ENCODE measurements at regions not wholly inside any gene's neighbourhood (a gene's known extent, or its start where the extent isn't known, plus 50 kb on each side); places are given as distances from the start of the nearest gene placed in this dataset.
"Not testable (repeated sequence)": the region's sequence is repeated elsewhere in the genome, so short reads cannot be mapped to it uniquely, and the experiment has no call there.

- no peaks in the 10 kb centered on the region for H3K4me1 ChIP-seq (ENCODE audit: control insufficient read depth, insufficient read depth, low read length)
- H3K36me3 ChIP-seq (ENCODE audit: control insufficient read depth in 2 of 2, insufficient read depth in 1 of 2, low read length in 2 of 2), result peaks cover 0 to 10% of the 10 kb centered on the region in 2 experiments; a peak in 1 of 3 replicates
- no peaks in the 10 kb centered on the region for H3K9me3 ChIP-seq (ENCODE audit: control insufficient read depth, insufficient read depth, low read depth, low read length)
- no peak overlapping the region for H3K27ac ChIP-seq (ENCODE audit: extremely low read depth, low read depth, low read length)
- no peak overlapping the region for H3K4me3 ChIP-seq (ENCODE audit: low read depth, low read length)
- TF ChIP-seq ZFP37 (tag by site-specific recombination; IDR thresholded peaks at IDR 0.05) (no peak), ZNF248 (tag by site-specific recombination; IDR thresholded peaks at IDR 0.05) (no peak), ZNF791 (tag by site-specific recombination; IDR thresholded peaks at IDR 0.05) (no peak), TRIM28 (IDR thresholded peaks at IDR 0.05; ENCODE audit: borderline replicate concordance, low read length) (no peak), SP7 (tag by site-specific recombination; IDR thresholded peaks at IDR 0.05) (peak; percentile 26; the same call in 1 of the 2 replicates), KLF10 (tag by site-specific recombination; IDR thresholded peaks at IDR 0.05) (no peak), WT1 (tag by site-specific recombination; IDR thresholded peaks at IDR 0.05) (no peak), ZBTB7A (tag by site-specific recombination; IDR thresholded peaks at IDR 0.05; ENCODE audit: low read depth) (no peak)
- ChIA-PET CTCF (no interaction called here), POLR2A (no interaction called here)
These were observed 82.8 kb upstream of the ZNF536 start for GRCh38 chr19:30289336-30289735.

GRCh38 chr19:30290805-30291204 lies 81.4 kb upstream of the ZNF536 start:
- POLR2A ChIA-PET; H3K4me3 ChIP-seq (ENCODE audit: low read depth, low read length); H3K4me1 ChIP-seq (ENCODE audit: control insufficient read depth, insufficient read depth, low read length); H3K27ac ChIP-seq (ENCODE audit: extremely low read depth, low read depth, low read length); H3K9me3 ChIP-seq (ENCODE audit: control insufficient read depth, insufficient read depth, low read depth, low read length); H3K36me3 ChIP-seq (ENCODE audit: control insufficient read depth in 2 of 2, insufficient read depth in 1 of 2, low read length in 2 of 2): not testable (repeated sequence)
- CTCF ChIA-PET, result interaction anchor here (0.7 kb wide), 1 partner anchor 9 kb away, joined by 3 read pairs; no protein-coding TSS in a partner anchor
- TF ChIP-seq ZNF280D (tag by site-specific recombination; IDR thresholded peaks at IDR 0.05), result peak; percentile 93
- TF ChIP-seq, protein P1, sequence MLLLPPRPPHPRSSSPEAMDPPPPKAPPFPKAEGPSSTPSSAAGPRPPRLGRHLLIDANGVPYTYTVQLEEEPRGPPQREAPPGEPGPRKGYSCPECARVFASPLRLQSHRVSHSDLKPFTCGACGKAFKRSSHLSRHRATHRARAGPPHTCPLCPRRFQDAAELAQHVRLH (tag by site-specific recombination; IDR thresholded peaks at IDR 0.05), result peak; percentile 83
- TF ChIP-seq ZNF146 (tag by site-specific recombination; IDR thresholded peaks at IDR 0.05), result peak; percentile 100

GRCh38 chr19:30293051-30293785 lies 79.0 kb upstream of the ZNF536 start:
- no peak overlapping the region for H3K27ac ChIP-seq (ENCODE audit: extremely low read depth, low read depth, low read length)
- ChIA-PET POLR2A (no interaction called here), CTCF (interaction anchor here (0.7 kb wide), 1 partner anchor 54 kb away, joined by 4 read pairs; no protein-coding TSS in a partner anchor)
- peaks cover 6% of the 10 kb centered on the region for H3K4me1 ChIP-seq (ENCODE audit: control insufficient read depth, insufficient read depth, low read length)
- H3K9me3 ChIP-seq (ENCODE audit: control insufficient read depth, insufficient read depth, low read depth, low read length), result no peaks in the 10 kb centered on the region
- peaks cover 0 to 10% of the 10 kb centered on the region in 2 experiments; a peak in 1 of 3 replicates for H3K36me3 ChIP-seq (ENCODE audit: control insufficient read depth in 2 of 2, insufficient read depth in 1 of 2, low read length in 2 of 2)
- TF ChIP-seq, protein P2, sequence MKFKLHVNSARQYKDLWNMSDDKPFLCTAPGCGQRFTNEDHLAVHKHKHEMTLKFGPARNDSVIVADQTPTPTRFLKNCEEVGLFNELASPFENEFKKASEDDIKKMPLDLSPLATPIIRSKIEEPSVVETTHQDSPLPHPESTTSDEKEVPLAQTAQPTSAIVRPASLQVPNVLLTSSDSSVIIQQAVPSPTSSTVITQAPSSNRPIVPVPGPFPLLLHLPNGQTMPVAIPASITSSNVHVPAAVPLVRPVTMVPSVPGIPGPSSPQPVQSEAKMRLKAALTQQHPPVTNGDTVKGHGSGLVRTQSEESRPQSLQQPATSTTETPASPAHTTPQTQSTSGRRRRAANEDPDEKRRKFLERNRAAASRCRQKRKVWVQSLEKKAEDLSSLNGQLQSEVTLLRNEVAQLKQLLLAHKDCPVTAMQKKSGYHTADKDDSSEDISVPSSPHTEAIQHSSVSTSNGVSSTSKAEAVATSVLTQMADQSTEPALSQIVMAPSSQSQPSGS (tag by site-specific recombination; IDR thresholded peaks at IDR 0.05; ENCODE audit: low read depth), result no peak
- TF ChIP-seq ZNF707 (tag by site-specific recombination; IDR thresholded peaks at IDR 0.05), result no peak
- TF ChIP-seq ZNF501 (tag by site-specific recombination; IDR thresholded peaks at IDR 0.05), result no peak
- TF ChIP-seq ZNF19 (tag by site-specific recombination; IDR thresholded peaks at IDR 0.05; ENCODE audit: low read depth), result no peak
- no peak for TF ChIP-seq ZBTB48 (tag by site-specific recombination; IDR thresholded peaks at IDR 0.05)
- TF ChIP-seq GLIS1 (tag by site-specific recombination; IDR thresholded peaks at IDR 0.05), result no peak
- TF ChIP-seq ZNF184 (tag by site-specific recombination; IDR thresholded peaks at IDR 0.05), result no peak
- TF ChIP-seq ZNF155 (tag by site-specific recombination; IDR thresholded peaks at IDR 0.05), result no peak
- TF ChIP-seq ZSCAN30 (tag by site-specific recombination; IDR thresholded peaks at IDR 0.05), result no peak
- TF ChIP-seq MEIS1 (CRISPR knock-in tag; IDR thresholded peaks at IDR 0.05; ENCODE audit: borderline replicate concordance), result no peak
- TF ChIP-seq ZNF133 (tag by site-specific recombination; IDR thresholded peaks at IDR 0.05), result no peak
- no peak overlapping the region for H3K4me3 ChIP-seq (ENCODE audit: low read depth, low read length)
